Coronary artery (tissue), 2 donors: ENCODE measurements at regions not wholly inside any gene's neighbourhood (a gene's known extent, or its start where the extent isn't known, plus 50 kb on each side); places are given as distances from the start of the nearest gene placed in this dataset.

Experiments
- DNase-seq: peaks from one replicate; pipeline ENCODE4 v3.0.0-alpha.2; 2017; ENCODE audit warnings: low spot score
- H3K27ac ChIP-seq, 2 donors: fragments of 200-600 bp; sonication (generic); one replicate each; pipeline ENCODE4 v1.5.1; 2016 to 2019
- H3K4me3 ChIP-seq: fragments of 200-600 bp; sonication (generic); 2 replicates; pipeline ENCODE4 v1.5.1; 2016; ENCODE audit warnings: mild to moderate bottlenecking, moderate library complexity
- CTCF ChIP-seq: fragments of 200-600 bp; sonication (generic); IDR thresholded peaks from one replicate; pipeline ENCODE4 v1.5.1; 2019; ENCODE audit warnings: antibody characterized with exemption

- TF ChIP-seq CTCF = no peak
- no peak overlapping the region for H3K27ac ChIP-seq
- DNase-seq = no peak
- no peak overlapping the region for H3K4me3 ChIP-seq
Measured at GRCh38 chr6:18663011-18663410, 275.9 kb downstream of the RNF144B start.

DNA sequence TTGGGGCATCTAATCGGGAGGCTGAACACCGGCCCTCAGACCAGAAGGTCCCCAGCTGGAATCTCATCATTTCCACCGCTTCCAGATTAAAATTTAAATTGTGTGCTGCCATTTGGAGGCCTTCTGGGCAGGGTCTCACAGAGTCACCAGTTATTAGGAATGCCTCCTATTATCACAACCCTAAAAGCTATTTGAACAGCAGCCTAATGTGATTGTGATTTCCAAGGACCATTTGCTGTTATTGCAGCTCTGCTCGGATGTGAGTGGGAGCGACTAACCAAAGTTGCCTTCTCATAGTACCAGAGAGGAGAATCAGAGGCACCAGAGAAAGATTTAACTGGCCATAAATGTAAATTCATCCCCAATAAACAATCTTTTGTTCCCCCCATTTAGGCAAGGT is 277.3 kb downstream of the RNF144B start:
- no peak for TF ChIP-seq CTCF
- DNase-seq = no peak

GRCh38 chr6:18667612-18668011 is 280.5 kb downstream of the RNF144B start:
- Histone ChIP-seq H3K4me3 (no peak overlapping the region), H3K27ac (no peak overlapping the region)
- no peak for DNase-seq
- no peak for TF ChIP-seq CTCF

More for the DNA sequence above, 277.3 kb downstream of the RNF144B start:
- Histone ChIP-seq H3K4me3 (no peak overlapping the region), H3K27ac (no peak overlapping the region)

GRCh38 chr6:18668994-18669393 is 281.8 kb downstream of the RNF144B start:
- Histone ChIP-seq H3K27ac (no peak overlapping the region), H3K4me3 (no peak overlapping the region)
- no peak for DNase-seq
- no peak for TF ChIP-seq CTCF

- Histone ChIP-seq H3K4me3 (no peak overlapping the region), H3K27ac (no peak overlapping the region)
Measured at GRCh38 chr6:18672852-18673251, 285.7 kb downstream of the RNF144B start.

GRCh38 chr6:18674346-18674745 is 287.2 kb downstream of the RNF144B start:
- H3K27ac ChIP-seq = no peak overlapping the region
- no peak for TF ChIP-seq CTCF

More at GRCh38 chr6:18672852-18673251, 285.7 kb downstream of the RNF144B start:
- no peak for DNase-seq
- TF ChIP-seq CTCF = no peak

DNA sequence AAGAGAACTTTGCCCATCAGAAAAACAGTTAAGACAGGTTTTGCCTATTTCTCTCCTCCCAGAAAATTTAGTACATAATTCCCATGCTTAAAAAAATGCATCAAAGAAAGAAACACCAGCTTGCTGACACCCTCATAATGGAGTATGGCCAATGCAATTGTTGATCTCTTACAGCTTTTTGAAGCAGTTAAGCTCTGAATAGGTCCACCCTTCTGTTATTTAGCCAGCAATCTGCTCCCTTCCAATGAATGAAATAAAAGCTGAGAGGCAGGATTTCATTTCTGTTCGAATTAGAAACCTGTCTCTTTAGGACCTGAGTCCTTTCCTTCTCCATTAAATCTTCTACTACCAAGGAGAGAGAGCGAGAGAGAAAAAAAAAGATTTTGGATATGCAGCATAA is 288.7 kb downstream of the RNF144B start:
- DNase-seq = no peak
- Histone ChIP-seq H3K4me3 (no peak overlapping the region), H3K27ac (no peak overlapping the region)
- no peak for TF ChIP-seq CTCF

More at GRCh38 chr6:18674346-18674745, 287.2 kb downstream of the RNF144B start:
- DNase-seq = no peak
- H3K4me3 ChIP-seq = no peak overlapping the region
